Liver (tissue), 7 donors: ENCODE measurements at regions not wholly inside any gene's neighbourhood (a gene's known extent, or its start where the extent isn't known, plus 50 kb on each side); places are given as distances from the start of the nearest gene placed in this dataset.

Source experiments
- DNase-seq: peaks from one replicate; pipeline ENCODE4 v3.0.0-alpha.2; 2017; ENCODE audit warnings: low spot score
- H3K27ac ChIP-seq, 2 donors: one replicate each; pipeline ENCODE4 v1.7.0; 2013; ENCODE audit warnings: inconsistent platforms in 2 of 2, low read length in 2 of 2, control low read depth in 1 of 2, low read depth in 1 of 2, mild to moderate bottlenecking in 1 of 2
- H3K27me3 ChIP-seq, 4 donors: one replicate each; pipeline versions ENCODE4 v1.6.1 to v1.7.0; 2013; ENCODE audit warnings: low read length in 3 of 4, inconsistent platforms in 1 of 4, mild to moderate bottlenecking in 1 of 4, moderate library complexity in 1 of 4; ENCODE audit not compliant: control insufficient read depth in 4 of 4, insufficient read depth in 4 of 4
- H3K36me3 ChIP-seq, 4 donors: one replicate each; pipeline versions ENCODE4 v1.6.1 to v1.7.0; 2013; ENCODE audit warnings: low read length in 3 of 4, mild to moderate bottlenecking in 3 of 4, low read depth in 1 of 4, moderate library complexity in 1 of 4; ENCODE audit not compliant: control insufficient read depth in 4 of 4, insufficient read depth in 3 of 4
- H3K4me1 ChIP-seq, 4 donors: one replicate each; pipeline versions ENCODE4 v1.6.1 to v1.7.0; 2013; ENCODE audit warnings: low read length in 3 of 4, mild to moderate bottlenecking in 3 of 4, moderate library complexity in 1 of 4; ENCODE audit not compliant: control insufficient read depth in 4 of 4, insufficient read depth in 4 of 4
- H3K4me3 ChIP-seq, 3 donors: one replicate each; pipeline versions ENCODE4 v1.6.1 to v1.7.0; 2013; ENCODE audit warnings: low read length in 3 of 3, control low read depth in 1 of 3, low read depth in 1 of 3, mild to moderate bottlenecking in 1 of 3
- H3K9ac ChIP-seq, 2 donors: one replicate each; pipeline ENCODE4 v1.7.0; 2013; ENCODE audit warnings: low read length in 2 of 2, mild to moderate bottlenecking in 2 of 2, moderate library complexity in 2 of 2, control low read depth in 1 of 2, low read depth in 1 of 2
- H3K9me3 ChIP-seq, 4 donors: one replicate each; pipeline versions ENCODE4 v1.6.1 to v1.7.0; 2013; ENCODE audit warnings: low read length in 3 of 4; ENCODE audit not compliant: control insufficient read depth in 4 of 4
- EGR1 ChIP-seq, 2 donors: IDR thresholded peaks; 2 replicates each; pipeline ENCODE4 v1.6.1; 2016 to 2018; ENCODE audit warnings: antibody characterized with exemption in 2 of 2, low read depth in 2 of 2
- FOXA1 ChIP-seq: IDR thresholded peaks from 2 replicates; pipeline ENCODE4 v1.6.1; 2016; ENCODE audit warnings: antibody characterized with exemption
- FOXA2 ChIP-seq: IDR thresholded peaks from 2 replicates; pipeline ENCODE4 v1.6.1; 2016; ENCODE audit warnings: antibody characterized with exemption
- HNF4A ChIP-seq, 2 donors: conservative IDR thresholded peaks; 2 replicates each; pipeline ENCODE4 v1.6.1; 2016; ENCODE audit warnings: antibody characterized with exemption in 2 of 2, mild to moderate bottlenecking in 2 of 2
- MAX ChIP-seq: IDR thresholded peaks from 2 replicates; pipeline ENCODE4 v1.6.1; 2016; ENCODE audit warnings: antibody characterized with exemption
- NR2F2 ChIP-seq: IDR thresholded peaks from 2 replicates; pipeline ENCODE4 v1.6.1; 2016; ENCODE audit warnings: antibody characterized with exemption
- REST ChIP-seq: IDR thresholded peaks from 2 replicates; pipeline ENCODE4 v1.6.1; 2016; ENCODE audit warnings: antibody characterized with exemption, mild to moderate bottlenecking
- RXRA ChIP-seq, 2 donors: IDR thresholded peaks; 2 replicates each; pipeline ENCODE4 v1.6.1; 2017 to 2018; ENCODE audit warnings: antibody characterized with exemption in 2 of 2, mild to moderate bottlenecking in 1 of 2
- SP1 ChIP-seq: IDR thresholded peaks from 2 replicates; pipeline ENCODE4 v1.6.1; 2018; ENCODE audit warnings: antibody characterized with exemption, mild to moderate bottlenecking
- TAF1 ChIP-seq: conservative IDR thresholded peaks from 2 replicates; pipeline ENCODE4 v1.6.1; 2016; ENCODE audit warnings: antibody characterized with exemption, mild to moderate bottlenecking
- YY1 ChIP-seq: IDR thresholded peaks from 2 replicates; pipeline ENCODE4 v1.6.1; 2016; ENCODE audit warnings: antibody characterized with exemption, mild to moderate bottlenecking
- WGBS: extraction: QIAGEN DNeasy Blood & Tissue Kit; methylation state at CpG from one replicate; pipeline ENCODE4 v1.1.7; 2013; 5-methylcytosine and 5-hydroxymethylcytosine counted together
- donor health status: healthy.
- donor health status: healthy.
- donor health status: healthy.
- donor health status: healthy.

GRCh38 chr3:53989946-53990345 is 98.3 kb upstream of the SELENOK start:
- no peak overlapping the region for H3K9ac ChIP-seq
- 87% methylated on average over 7 of the region's 7 CpGs for WGBS

GRCh38 chr3:53989451-53989850 is 97.8 kb upstream of the SELENOK start:
- no peak overlapping the region for H3K27ac ChIP-seq
- DNase-seq: no peak
- H3K27me3 ChIP-seq: peaks cover 0 to 4% (median 0%) of the 10 kb centered on the region in 4 donors
- H3K36me3 ChIP-seq: no peaks in the 10 kb centered on the region
- no peak overlapping the region for H3K4me3 ChIP-seq
- no peak for TF ChIP-seq TAF1
- TF ChIP-seq RXRA (IDR thresholded peaks at IDR 0.05): no peak
- TF ChIP-seq REST: no peak
- TF ChIP-seq FOXA1: no peak
- no peak for TF ChIP-seq HNF4A (conservative IDR thresholded peaks at IDR 0.05)
- no peaks in the 10 kb centered on the region for H3K9me3 ChIP-seq
- H3K9ac ChIP-seq: no peak overlapping the region
- WGBS: 60% methylated on average over 4 of the region's 4 CpGs
- H3K4me1 ChIP-seq: no peaks in the 10 kb centered on the region

More at GRCh38 chr3:53989946-53990345, 98.3 kb upstream of the SELENOK start:
- Histone ChIP-seq H3K4me3 (no peak overlapping the region), H3K4me1 (no peaks in the 10 kb centered on the region), H3K36me3 (no peaks in the 10 kb centered on the region), H3K9me3 (no peaks in the 10 kb centered on the region), H3K27me3 (peaks cover 0 to 4% (median 0%) of the 10 kb centered on the region in 4 donors), H3K27ac (no peak overlapping the region)
- no peak for DNase-seq
- TF ChIP-seq FOXA2 (no peak), NR2F2 (no peak), YY1 (no peak), REST (no peak), HNF4A (conservative IDR thresholded peaks at IDR 0.05) (no peak), MAX (no peak), EGR1 (IDR thresholded peaks at IDR 0.05; ENCODE audit: low read depth in 2 of 2) (no peak), TAF1 (no peak)

GRCh38 chr3:53978386-53978785 is 86.7 kb upstream of the SELENOK start:
- WGBS: 44% methylated on average over 3 of the region's 3 CpGs
- H3K9me3 ChIP-seq: peaks cover 0 to 5% (median 3%) of the 10 kb centered on the region in 4 donors
- H3K27me3 ChIP-seq: peaks cover 0 to 5% (median 0%) of the 10 kb centered on the region in 4 donors

More at GRCh38 chr3:53978386-53978785, 86.7 kb upstream of the SELENOK start:
- H3K4me3 ChIP-seq: no peak overlapping the region
- TF ChIP-seq RXRA (IDR thresholded peaks at IDR 0.05): no peak
- TF ChIP-seq SP1: no peak
- TF ChIP-seq HNF4A (conservative IDR thresholded peaks at IDR 0.05): no peak
- TF ChIP-seq MAX: no peak
- no peak for TF ChIP-seq NR2F2
- no peak for TF ChIP-seq YY1
- H3K9ac ChIP-seq: no peak overlapping the region
- H3K4me1 ChIP-seq: no peaks in the 10 kb centered on the region
- H3K27ac ChIP-seq: no peak overlapping the region
- no peaks in the 10 kb centered on the region for H3K36me3 ChIP-seq
- no peak for DNase-seq
